HG02763 (cell line): ENCODE measurements at regions not wholly inside any gene's neighbourhood (a gene's known extent, or its start where the extent isn't known, plus 50 kb on each side); places are given as distances from the start of the nearest gene placed in this dataset.

Experiments
- ATAC-seq: cut with Tn5 transposase; IDR thresholded peaks from one replicate; pipeline ENCODE4 v1.9.1; 2021; ENCODE audit warnings: mild to moderate bottlenecking, moderate library complexity; ENCODE audit not compliant: unreplicated experiment

- no peak for ATAC-seq
Measured at GRCh38 chr7:12741951-12742575, 54.6 kb downstream of the ARL4A start.

GRCh38 chr7:12746211-12746610 lies 58.8 kb downstream of the ARL4A start:
- no peak for ATAC-seq

GRCh38 chr7:12747687-12748306 lies 60.4 kb downstream of the ARL4A start:
- no peak for ATAC-seq

- no peak for ATAC-seq
Measured at GRCh38 chr7:12749069-12749468, 61.6 kb downstream of the ARL4A start.

- ATAC-seq, result no peak
Measured at GRCh38 chr7:12749746-12750145, 62.3 kb downstream of the ARL4A start.

- no peak for ATAC-seq
Measured at GRCh38 chr7:12751764-12752163, 64.3 kb downstream of the ARL4A start.

GRCh38 chr7:12754179-12754578 lies 66.7 kb downstream of the ARL4A start:
- ATAC-seq, result no peak

- no peak for ATAC-seq
Measured at GRCh38 chr7:12756821-12757220, 69.4 kb downstream of the ARL4A start.

GRCh38 chr7:12757443-12757842 lies 70.0 kb downstream of the ARL4A start:
- ATAC-seq, result no peak

GRCh38 chr7:12759151-12759550 lies 71.7 kb downstream of the ARL4A start:
- no peak for ATAC-seq

- ATAC-seq, result no peak
Measured at GRCh38 chr7:12761111-12761510, 73.7 kb downstream of the ARL4A start.

- no peak for ATAC-seq
Measured at GRCh38 chr7:12761691-12762090, 74.3 kb downstream of the ARL4A start.

GRCh38 chr7:12764458-12764891 lies 77.0 kb downstream of the ARL4A start:
- ATAC-seq, result no peak

- ATAC-seq, result no peak
Measured at GRCh38 chr7:12765431-12766100, 78.1 kb downstream of the ARL4A start.

- ATAC-seq, result no peak
Measured at GRCh38 chr7:12766416-12766815, 79.0 kb downstream of the ARL4A start.

- ATAC-seq, result no peak
Measured at GRCh38 chr7:12768948-12769347, 81.5 kb downstream of the ARL4A start.

- ATAC-seq, result no peak
Measured at GRCh38 chr7:12769444-12769843, 82.0 kb downstream of the ARL4A start.

GRCh38 chr7:12770227-12770975 lies 83.0 kb downstream of the ARL4A start:
- ATAC-seq, result no peak

GRCh38 chr7:12771378-12771877 lies 84.0 kb downstream of the ARL4A start:
- no peak for ATAC-seq

GRCh38 chr7:12772768-12773167 lies 85.3 kb downstream of the ARL4A start:
- no peak for ATAC-seq

GRCh38 chr7:12777257-12777656 lies 89.8 kb downstream of the ARL4A start:
- no peak for ATAC-seq
